Naive thymus-derived CD4-positive, alpha-beta T cell (primary cell): ENCODE measurements at regions not wholly inside any gene's neighbourhood (a gene's known extent, or its start where the extent isn't known, plus 50 kb on each side); places are given as distances from the start of the nearest gene placed in this dataset.
A peak's percentile ranks its signal among the peaks of the same experiment; 100 is the strongest.

Source experiments
- ATAC-seq: fragments of 150-1000 bp; cut with Tn5 transposase; 2 replicates; pipeline ENCODE4 v1.10.0; 2021; ENCODE audit warnings: mild to moderate bottlenecking, moderate library complexity
- CTCF ChIA-PET: fragments of 350-600 bp; sonication (Branson Sonifier 250); formaldehyde crosslinking; loops from one replicate; lab custom pipeline; 2021; ENCODE audit warnings: antibody characterized with exemption; lab: Charles Lee
- POLR2A ChIA-PET: fragments of 350-600 bp; sonication (Branson Sonifier 250); formaldehyde crosslinking; loops from one replicate; lab custom pipeline; 2021; ENCODE audit warnings: antibody characterized with exemption, inconsistent platforms; lab: Charles Lee
- DNase-seq, 9 donors: peaks; one replicate each; pipeline versions ENCODE4 v3.0.0 to v3.0.0-alpha.2; 2020 to 2022; ENCODE audit warnings: mixed read lengths in 1 of 9
- H3K27ac ChIP-seq: one replicate; pipeline ENCODE4 v1.7.0; 2013; ENCODE audit warnings: mild to moderate bottlenecking, low read depth, low read length, moderate library complexity
- H3K27me3 ChIP-seq, 2 donors: one replicate each; pipeline ENCODE4 v1.7.0; 2013; ENCODE audit warnings: low read length in 2 of 2, mild to moderate bottlenecking in 2 of 2, moderate library complexity in 2 of 2; ENCODE audit not compliant: control insufficient read depth in 2 of 2, insufficient read depth in 2 of 2
- H3K36me3 ChIP-seq, 3 experiments: 1 replicate in 2 of 3; 2 replicates in 1 of 3; pipeline ENCODE4 v1.7.0; 2013; ENCODE audit warnings: low read length in 3 of 3, mild to moderate bottlenecking in 3 of 3, moderate library complexity in 1 of 3; ENCODE audit not compliant: insufficient read depth in 3 of 3, control insufficient read depth in 2 of 3
- H3K4me1 ChIP-seq, 2 donors: one replicate each; pipeline ENCODE4 v1.7.0; 2013; ENCODE audit warnings: low read length in 2 of 2, mild to moderate bottlenecking in 2 of 2, moderate library complexity in 1 of 2; ENCODE audit not compliant: control insufficient read depth in 2 of 2, insufficient read depth in 2 of 2
- H3K4me3 ChIP-seq: 2 replicates; pipeline ENCODE4 v1.7.0; 2013; ENCODE audit warnings: mild to moderate bottlenecking, low read length
- H3K9me3 ChIP-seq, 3 experiments: 1 replicate in 2 of 3; 2 replicates in 1 of 3; pipeline ENCODE4 v1.7.0; 2013; ENCODE audit warnings: low read length in 3 of 3; ENCODE audit not compliant: control insufficient read depth in 2 of 3
- H3K27ac Mint-ChIP-seq, 9 donors: one replicate each; pipeline ENCODE4 v1.8.0; 2020 to 2022; ENCODE audit warnings: mixed read lengths in 9 of 9, mild to moderate bottlenecking in 8 of 9, moderate library complexity in 5 of 9, inconsistent platforms in 2 of 9
- H3K27me3 Mint-ChIP-seq, 5 donors: one replicate each; pipeline ENCODE4 v1.8.0; 2021 to 2022; ENCODE audit warnings: mixed read lengths in 5 of 5, mild to moderate bottlenecking in 1 of 5
- H3K36me3 Mint-ChIP-seq, 5 donors: one replicate each; pipeline ENCODE4 v1.8.0; 2020 to 2022; ENCODE audit warnings: mixed read lengths in 5 of 5, mild to moderate bottlenecking in 3 of 5, inconsistent platforms in 1 of 5
- H3K4me1 Mint-ChIP-seq, 7 donors: one replicate each; pipeline ENCODE4 v1.8.0; 2020 to 2022; ENCODE audit warnings: mixed read lengths in 7 of 7, mild to moderate bottlenecking in 3 of 7, inconsistent platforms in 1 of 7
- H3K4me3 Mint-ChIP-seq, 10 donors: one replicate each; pipeline ENCODE4 v1.8.0; 2020 to 2022; ENCODE audit warnings: mild to moderate bottlenecking in 10 of 10, mixed read lengths in 10 of 10, moderate library complexity in 6 of 10, inconsistent platforms in 2 of 10
- H3K9me3 Mint-ChIP-seq, 11 donors: one replicate each; pipeline ENCODE4 v1.8.0; 2020 to 2022; ENCODE audit warnings: mixed read lengths in 11 of 11, mild to moderate bottlenecking in 4 of 11, inconsistent platforms in 1 of 11, moderate library complexity in 1 of 11
- intact Hi-C, 2 donors: fragments of 100-400 bp; cut with micrococcal nuclease; formaldehyde crosslinking; loops; one replicate each; pipeline ENCODE4 v1.15.1; 2023

- Histone ChIP-seq H3K4me3 (no peak overlapping the region), H3K9me3 (no peaks in the 10 kb centered on the region), H3K27me3 (no peaks in the 10 kb centered on the region), H3K27ac (no peak overlapping the region), H3K36me3 (no peaks in the 10 kb centered on the region), H3K4me1 (no peaks in the 10 kb centered on the region)
- H3K4me1 Mint-ChIP-seq: peaks cover 0 to 8% (median 2%) of the 10 kb centered on the region in 7 donors
- intact Hi-C loops: no loop called here
- H3K36me3 Mint-ChIP-seq: peaks cover 0 to 1% (median 0%) of the 10 kb centered on the region in 5 donors
- no peak overlapping the region for H3K27ac Mint-ChIP-seq
- DNase-seq (no peak), ATAC-seq (no peak)
- peaks cover 0 to 1% (median 0%) of the 10 kb centered on the region in 11 donors for H3K9me3 Mint-ChIP-seq
- ChIA-PET CTCF (no interaction called here), POLR2A (interaction anchor here (0.6 to 1.5 kb wide), 3 partner anchors 12 to 138 kb away, joined by 3 to 4 read pairs (median 3); no protein-coding TSS in a partner anchor)
- H3K27me3 Mint-ChIP-seq: no peaks in the 10 kb centered on the region
- no peak overlapping the region for H3K4me3 Mint-ChIP-seq
Measured at GRCh38 chr2:30354150-30354549, 92.9 kb upstream of the LCLAT1 start.

GRCh38 chr2:30354621-30355020 is 92.4 kb upstream of the LCLAT1 start:
- no peak for ATAC-seq
- intact Hi-C loops: no loop called here
- Histone ChIP-seq H3K27ac (no peak overlapping the region), H3K9me3 (no peaks in the 10 kb centered on the region), H3K27me3 (no peaks in the 10 kb centered on the region), H3K4me3 (no peak overlapping the region), H3K4me1 (no peaks in the 10 kb centered on the region), H3K36me3 (no peaks in the 10 kb centered on the region)
- H3K9me3 Mint-ChIP-seq: no peaks in the 10 kb centered on the region
- no peak overlapping the region for H3K4me3 Mint-ChIP-seq
- H3K36me3 Mint-ChIP-seq: no peaks in the 10 kb centered on the region
- CTCF ChIA-PET: no interaction called here
- no peaks in the 10 kb centered on the region for H3K27me3 Mint-ChIP-seq
- POLR2A ChIA-PET: interaction anchor here (0.6 to 1.5 kb wide), 3 partner anchors 11 to 138 kb away, joined by 3 to 4 read pairs (median 3); no protein-coding TSS in a partner anchor
- H3K27ac Mint-ChIP-seq: no peak overlapping the region
- H3K4me1 Mint-ChIP-seq: peaks cover 2 to 10% (median 5%) of the 10 kb centered on the region in 7 donors
- no peak for DNase-seq

GRCh38 chr2:30355306-30355705 is 91.7 kb upstream of the LCLAT1 start:
- H3K27ac Mint-ChIP-seq: no peak overlapping the region
- Histone ChIP-seq H3K4me3 (no peak overlapping the region), H3K27me3 (no peaks in the 10 kb centered on the region), H3K27ac (no peak overlapping the region), H3K36me3 (no peaks in the 10 kb centered on the region), H3K9me3 (no peaks in the 10 kb centered on the region), H3K4me1 (no peaks in the 10 kb centered on the region)
- intact Hi-C loops: no loop called here
- H3K36me3 Mint-ChIP-seq: no peaks in the 10 kb centered on the region
- H3K9me3 Mint-ChIP-seq: no peaks in the 10 kb centered on the region
- ChIA-PET POLR2A (interaction anchor here (0.7 to 1.5 kb wide), 2 partner anchors 19 to 71 kb away, joined by 3 to 4 read pairs; no protein-coding TSS in a partner anchor), CTCF (interaction anchor here (1.4 kb wide), 1 partner anchor 9 kb away, joined by 6 read pairs; no protein-coding TSS in a partner anchor)
- H3K27me3 Mint-ChIP-seq: no peaks in the 10 kb centered on the region
- no peak overlapping the region for H3K4me3 Mint-ChIP-seq
- peaks cover 3 to 14% (median 9%) of the 10 kb centered on the region in 7 donors for H3K4me1 Mint-ChIP-seq
- DNase-seq: no peak
- no peak for ATAC-seq

GRCh38 chr2:30356071-30356470 is 91.0 kb upstream of the LCLAT1 start:
- H3K4me3 ChIP-seq: no peak overlapping the region
- ChIA-PET POLR2A (interaction anchor here (0.5 to 1.5 kb wide), 2 partner anchors 19 to 60 kb away, joined by 3 to 4 read pairs; no protein-coding TSS in a partner anchor), CTCF (interaction anchor here (1.4 kb wide), 1 partner anchor 8 kb away, joined by 6 read pairs; no protein-coding TSS in a partner anchor)
- peaks cover 0 to 6% of the 10 kb centered on the region in 2 donors for H3K4me1 ChIP-seq
- Mint-ChIP-seq H3K36me3 (no peaks in the 10 kb centered on the region), H3K27me3 (no peaks in the 10 kb centered on the region), H3K4me3 (no peak overlapping the region), H3K4me1 (peaks cover 9 to 22% (median 15%) of the 10 kb centered on the region in 7 donors), H3K27ac (no peak overlapping the region), H3K9me3 (no peaks in the 10 kb centered on the region)
- H3K27me3 ChIP-seq: no peaks in the 10 kb centered on the region
- H3K36me3 ChIP-seq: no peaks in the 10 kb centered on the region
- H3K27ac ChIP-seq: no peak overlapping the region
- DNase-seq (no peak), ATAC-seq (no peak)
- intact Hi-C loops: no loop called here
- H3K9me3 ChIP-seq: no peaks in the 10 kb centered on the region

- ChIA-PET POLR2A (no interaction called here), CTCF (no interaction called here)
- Histone ChIP-seq H3K27me3 (no peaks in the 10 kb centered on the region), H3K4me1 (peaks cover 5 to 13% of the 10 kb centered on the region in 2 donors), H3K36me3 (no peaks in the 10 kb centered on the region), H3K9me3 (no peaks in the 10 kb centered on the region), H3K27ac (no peak overlapping the region), H3K4me3 (no peak overlapping the region)
- no peaks in the 10 kb centered on the region for H3K36me3 Mint-ChIP-seq
- no peak for ATAC-seq
- H3K27me3 Mint-ChIP-seq: no peaks in the 10 kb centered on the region
- peaks cover 16 to 29% (median 22%) of the 10 kb centered on the region in 7 donors for H3K4me1 Mint-ChIP-seq
- intact Hi-C loops: no loop called here
- DNase-seq: no peak
- H3K9me3 Mint-ChIP-seq: no peaks in the 10 kb centered on the region
- peak overlapping the region in 1 of 9 donors; percentile 46 for H3K27ac Mint-ChIP-seq
- H3K4me3 Mint-ChIP-seq: no peak overlapping the region
Measured at GRCh38 chr2:30356776-30357175, 90.3 kb upstream of the LCLAT1 start.

GRCh38 chr2:30358351-30358750 is 88.7 kb upstream of the LCLAT1 start:
- Histone ChIP-seq H3K27me3 (no peaks in the 10 kb centered on the region), H3K4me1 (peaks cover 7 to 21% of the 10 kb centered on the region in 2 donors), H3K36me3 (no peaks in the 10 kb centered on the region), H3K4me3 (no peak overlapping the region), H3K27ac (no peak overlapping the region), H3K9me3 (no peaks in the 10 kb centered on the region)
- ChIA-PET POLR2A (no interaction called here), CTCF (no interaction called here)
- no peak for DNase-seq
- no peaks in the 10 kb centered on the region for H3K9me3 Mint-ChIP-seq
- no peak overlapping the region for H3K4me3 Mint-ChIP-seq
- H3K27ac Mint-ChIP-seq: no peak overlapping the region
- H3K4me1 Mint-ChIP-seq: peaks cover 22 to 44% (median 38%) of the 10 kb centered on the region in 7 donors
- no peaks in the 10 kb centered on the region for H3K27me3 Mint-ChIP-seq
- intact Hi-C loops: no loop called here
- ATAC-seq: no peak
- H3K36me3 Mint-ChIP-seq: no peaks in the 10 kb centered on the region

- Mint-ChIP-seq H3K27ac (peak overlapping the region in 3 of 9 donors; percentile 6 to 42 (median 15)), H3K4me3 (no peak overlapping the region), H3K27me3 (no peaks in the 10 kb centered on the region), H3K4me1 (peaks cover 22 to 47% (median 40%) of the 10 kb centered on the region in 7 donors), H3K9me3 (no peaks in the 10 kb centered on the region), H3K36me3 (no peaks in the 10 kb centered on the region)
- ATAC-seq (no peak), DNase-seq (no peak)
- Histone ChIP-seq H3K4me1 (peaks cover 7 to 21% of the 10 kb centered on the region in 2 donors), H3K9me3 (no peaks in the 10 kb centered on the region), H3K4me3 (no peak overlapping the region), H3K27ac (no peak overlapping the region), H3K36me3 (no peaks in the 10 kb centered on the region), H3K27me3 (no peaks in the 10 kb centered on the region)
- intact Hi-C loops: no loop called here
- POLR2A ChIA-PET: interaction anchor here (1.0 to 1.7 kb wide), 2 partner anchors 11 to 15 kb away, joined by 3 to 4 read pairs; no protein-coding TSS in a partner anchor
- CTCF ChIA-PET: no interaction called here
Measured at GRCh38 chr2:30358842-30359241, 88.2 kb upstream of the LCLAT1 start.
